Loucy (cell line): ENCODE measurements at regions not wholly inside any gene's neighbourhood (a gene's known extent, or its start where the extent isn't known, plus 50 kb on each side); places are given as distances from the start of the nearest gene placed in this dataset.

ENCODE experiments used
- H2AFZ ChIP-seq: fragments of 200-600 bp; sonication (generic); 2 replicates; pipeline ENCODE4 v1.6.0; 2016; ENCODE audit warnings: antibody characterized with exemption, mild to moderate bottlenecking, low read length, moderate library complexity
- H3F3A ChIP-seq: fragments of 200-600 bp; 2 replicates; pipeline ENCODE4 v1.6.0; 2016; ENCODE audit warnings: antibody characterized with exemption, low read depth, mild to moderate bottlenecking
- H3K27me3 ChIP-seq: fragments of 200-600 bp; sonication (generic); 2 replicates; pipeline ENCODE4 v1.6.1; 2014; ENCODE audit warnings: low read length, mild to moderate bottlenecking; ENCODE audit not compliant: insufficient read depth, poor library complexity, severe bottlenecking
- H3K36me3 ChIP-seq: fragments of 200-600 bp; sonication (generic); 2 replicates; pipeline ENCODE4 v1.6.1; 2016; ENCODE audit warnings: low read length; ENCODE audit not compliant: insufficient read depth
- H3K4me1 ChIP-seq: fragments of 200-600 bp; sonication (generic); 2 replicates; pipeline ENCODE4 v1.5.1; 2014; ENCODE audit warnings: low read length, mild to moderate bottlenecking; ENCODE audit not compliant: insufficient read depth, poor library complexity, severe bottlenecking
- H3K4me2 ChIP-seq: fragments of 200-600 bp; sonication (generic); 2 replicates; pipeline ENCODE4 v1.6.0; 2014; ENCODE audit warnings: antibody characterized with exemption, low read length, low read depth, mild to moderate bottlenecking; ENCODE audit not compliant: poor library complexity, severe bottlenecking
- H3K4me3 ChIP-seq: fragments of 200-600 bp; sonication (generic); 2 replicates; pipeline ENCODE4 v1.5.1; 2014; ENCODE audit warnings: low read length, mild to moderate bottlenecking, mixed read lengths; ENCODE audit not compliant: poor library complexity, severe bottlenecking
- H3K79me2 ChIP-seq: fragments of 200-600 bp; sonication (generic); 2 replicates; pipeline ENCODE4 v1.6.1; 2014; ENCODE audit warnings: low read length; ENCODE audit not compliant: insufficient read depth
- H3K9ac ChIP-seq: fragments of 200-600 bp; sonication (generic); 2 replicates; pipeline ENCODE4 v1.6.0; 2014; ENCODE audit warnings: mild to moderate bottlenecking, low read depth, low read length, moderate library complexity; ENCODE audit not compliant: poor library complexity, severe bottlenecking
- H3K9me2 ChIP-seq: fragments of 200-600 bp; sonication (generic); replicated peaks from 2 replicates; pipeline ENCODE4 v1.6.1; 2016; ENCODE audit warnings: low read depth, low read length, mixed read lengths
- H3K9me3 ChIP-seq: fragments of 200-600 bp; sonication (generic); 2 replicates; pipeline ENCODE4 v1.6.1; 2014; ENCODE audit warnings: mild to moderate bottlenecking, antibody characterized with exemption, low read length, low read depth; ENCODE audit not compliant: insufficient read depth
- H4K20me1 ChIP-seq: fragments of 200-600 bp; sonication (generic); 2 replicates; pipeline ENCODE4 v1.6.0; 2014; ENCODE audit warnings: antibody characterized with exemption, low read length, mild to moderate bottlenecking; ENCODE audit not compliant: insufficient read depth, poor library complexity, severe bottlenecking
- EZH2phosphoT487 ChIP-seq: fragments of 200-600 bp; IDR thresholded peaks from 2 replicates; pipeline ENCODE4 v1.6.1; 2018; ENCODE audit warnings: antibody characterized with exemption, mild to moderate bottlenecking, moderate library complexity, borderline replicate concordance
- TF ChIP-seq, protein P1 (sequence below): fragments of 200-600 bp; sonication (generic); conservative IDR thresholded peaks from 2 replicates; pipeline ENCODE4 v1.5.1; 2014; ENCODE audit warnings: mild to moderate bottlenecking, antibody characterized with exemption, low read length

GRCh38 chr11:33410086-33410765 is 153.0 kb downstream of the HIPK3 start:
- TF ChIP-seq, protein P1, sequence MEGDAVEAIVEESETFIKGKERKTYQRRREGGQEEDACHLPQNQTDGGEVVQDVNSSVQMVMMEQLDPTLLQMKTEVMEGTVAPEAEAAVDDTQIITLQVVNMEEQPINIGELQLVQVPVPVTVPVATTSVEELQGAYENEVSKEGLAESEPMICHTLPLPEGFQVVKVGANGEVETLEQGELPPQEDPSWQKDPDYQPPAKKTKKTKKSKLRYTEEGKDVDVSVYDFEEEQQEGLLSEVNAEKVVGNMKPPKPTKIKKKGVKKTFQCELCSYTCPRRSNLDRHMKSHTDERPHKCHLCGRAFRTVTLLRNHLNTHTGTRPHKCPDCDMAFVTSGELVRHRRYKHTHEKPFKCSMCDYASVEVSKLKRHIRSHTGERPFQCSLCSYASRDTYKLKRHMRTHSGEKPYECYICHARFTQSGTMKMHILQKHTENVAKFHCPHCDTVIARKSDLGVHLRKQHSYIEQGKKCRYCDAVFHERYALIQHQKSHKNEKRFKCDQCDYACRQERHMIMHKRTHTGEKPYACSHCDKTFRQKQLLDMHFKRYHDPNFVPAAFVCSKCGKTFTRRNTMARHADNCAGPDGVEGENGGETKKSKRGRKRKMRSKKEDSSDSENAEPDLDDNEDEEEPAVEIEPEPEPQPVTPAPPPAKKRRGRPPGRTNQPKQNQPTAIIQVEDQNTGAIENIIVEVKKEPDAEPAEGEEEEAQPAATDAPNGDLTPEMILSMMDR: no peak
- TF ChIP-seq EZH2phosphoT487: no peak
- H2AFZ ChIP-seq: no peak overlapping the region
- H3K9me2 ChIP-seq: no peaks in the 10 kb centered on the region
- H3K36me3 ChIP-seq: no peaks in the 10 kb centered on the region
- H3K4me3 ChIP-seq: no peak overlapping the region
- no peak overlapping the region for H3K9ac ChIP-seq
- peaks cover 7% of the 10 kb centered on the region for H3K27me3 ChIP-seq
- no peak overlapping the region for H3K4me2 ChIP-seq
- H3K79me2 ChIP-seq: no peaks in the 10 kb centered on the region
- no peaks in the 10 kb centered on the region for H3K9me3 ChIP-seq
- H3K4me1 ChIP-seq: no peaks in the 10 kb centered on the region
- no peaks in the 10 kb centered on the region for H4K20me1 ChIP-seq
- H3F3A ChIP-seq: no peaks in the 10 kb centered on the region
